ENCODE measurements at regions not wholly inside any gene's neighbourhood (a gene's known extent, or its start where the extent isn't known, plus 50 kb on each side); places are given as distances from the start of the nearest gene placed in this dataset.

- TF ChIP-seq CTCF (IDR thresholded peaks at IDR 0.05; ENCODE audit: insufficient read depth, low read length, missing control alignments): no peak
- POLR2A ChIA-PET: no interaction called here
- CTCF ChIA-PET: interaction anchor here (0.7 to 1.2 kb wide), 2 partner anchors 9 to 198 kb away, joined by 3 to 5 read pairs; no protein-coding TSS in a partner anchor
- no peak for DNase-seq (ENCODE audit: low read depth, low spot score)
- no peak overlapping the region for H3K4me3 ChIP-seq (ENCODE audit: low read depth, low read length)
Observed at GRCh38 chr9:87127543-87127942, 180.2 kb upstream of the GAS1 start.

GRCh38 chr9:87127978-87128614, 180.8 kb upstream of the GAS1 start:
- ChIA-PET POLR2A (no interaction called here), CTCF (no interaction called here)
- DNase-seq (ENCODE audit: low read depth, low spot score): no peak
- TF ChIP-seq CTCF (IDR thresholded peaks at IDR 0.05; ENCODE audit: insufficient read depth, low read length, missing control alignments): no peak
- H3K4me3 ChIP-seq (ENCODE audit: low read depth, low read length): no peak overlapping the region

- no peak overlapping the region for H3K4me3 ChIP-seq (ENCODE audit: low read depth, low read length)
- no peak for DNase-seq (ENCODE audit: low read depth, low spot score)
- ChIA-PET POLR2A (no interaction called here), CTCF (no interaction called here)
- TF ChIP-seq CTCF (IDR thresholded peaks at IDR 0.05; ENCODE audit: insufficient read depth, low read length, missing control alignments): no peak
Observed at GRCh38 chr9:87128844-87129493, 181.7 kb upstream of the GAS1 start.

- POLR2A ChIA-PET: no interaction called here
- CTCF ChIA-PET: no interaction called here
Observed at GRCh38 chr9:87135074-87135473, 187.8 kb upstream of the GAS1 start.

GRCh38 chr9:87137718-87138117, 190.4 kb upstream of the GAS1 start:
- TF ChIP-seq CTCF (IDR thresholded peaks at IDR 0.05; ENCODE audit: insufficient read depth, low read length, missing control alignments): no peak
- DNase-seq (ENCODE audit: low read depth, low spot score): no peak
- no peak overlapping the region for H3K4me3 ChIP-seq (ENCODE audit: low read depth, low read length)
- POLR2A ChIA-PET: no interaction called here
- CTCF ChIA-PET: no interaction called here

More at GRCh38 chr9:87135074-87135473, 187.8 kb upstream of the GAS1 start:
- no peak overlapping the region for H3K4me3 ChIP-seq (ENCODE audit: low read depth, low read length)
- no peak for TF ChIP-seq CTCF (IDR thresholded peaks at IDR 0.05; ENCODE audit: insufficient read depth, low read length, missing control alignments)
- no peak for DNase-seq (ENCODE audit: low read depth, low spot score)

GRCh38 chr9:87138128-87139040, 191.1 kb upstream of the GAS1 start:
- H3K4me3 ChIP-seq (ENCODE audit: low read depth, low read length): no peak overlapping the region
- no peak for DNase-seq (ENCODE audit: low read depth, low spot score)
- POLR2A ChIA-PET: no interaction called here
- CTCF ChIA-PET: no interaction called here
- no peak for TF ChIP-seq CTCF (IDR thresholded peaks at IDR 0.05; ENCODE audit: insufficient read depth, low read length, missing control alignments)

Data from AG04449 (cell line).